Heart right ventricle (tissue), 16 donors: ENCODE measurements at regions not wholly inside any gene's neighbourhood (a gene's known extent, or its start where the extent isn't known, plus 50 kb on each side); places are given as distances from the start of the nearest gene placed in this dataset.

Experiments used
- ATAC-seq, 8 donors: fragments of 200-7000 bp; cut with Tn5 transposase; one replicate each; pipeline ENCODE4 v1.9.1; 2020; ENCODE audit warnings: mild to moderate bottlenecking in 8 of 8, moderate library complexity in 8 of 8, moderate number of reproducible peaks in 1 of 8
- DNase-seq, 2 donors: peaks; one replicate each; pipeline ENCODE4 v3.0.0-alpha.2; 2020
- H3K27ac ChIP-seq, 10 donors: fragments of 200-600 bp; sonication (generic) in 2 of 10; one replicate each; pipeline versions ENCODE4 v1.5.0 to v1.8.0; 2020 to 2022; ENCODE audit warnings: mild to moderate bottlenecking in 3 of 10
- H3K27me3 ChIP-seq, 7 donors: fragments of 200-600 bp; one replicate each; pipeline ENCODE4 v1.8.0; 2021 to 2022; ENCODE audit warnings: mild to moderate bottlenecking in 2 of 7
- H3K36me3 ChIP-seq, 9 donors: fragments of 200-600 bp; sonication (generic) in 1 of 9; one replicate each; pipeline versions ENCODE4 v1.5.0 to v1.8.0; 2020 to 2022; ENCODE audit warnings: mild to moderate bottlenecking in 2 of 9
- H3K4me1 ChIP-seq, 9 donors: fragments of 200-600 bp; sonication (generic) in 1 of 9; one replicate each; pipeline versions ENCODE4 v1.5.0 to v1.8.0; 2020 to 2022; ENCODE audit warnings: mild to moderate bottlenecking in 4 of 9
- H3K4me3 ChIP-seq, 10 donors: fragments of 200-600 bp; sonication (generic) in 2 of 10; one replicate each; pipeline versions ENCODE4 v1.5.0 to v1.8.0; 2020 to 2022; ENCODE audit warnings: mild to moderate bottlenecking in 7 of 10, moderate library complexity in 2 of 10
- H3K9me3 ChIP-seq, 11 donors: fragments of 200-600 bp in 10 of 11; sonication (generic) in 2 of 11; one replicate each; pipeline versions ENCODE4 v1.5.0 to v1.8.0; 2013 to 2022; ENCODE audit warnings: mild to moderate bottlenecking in 2 of 11, control low read depth in 1 of 11, moderate library complexity in 1 of 11
- CTCF ChIP-seq, 9 donors: fragments of 200-600 bp; sonication (generic) in 2 of 9; IDR thresholded peaks; one replicate each; pipeline versions ENCODE4 v1.5.0 to v1.8.0; 2021 to 2022; ENCODE audit warnings: antibody characterized with exemption in 9 of 9, mild to moderate bottlenecking in 5 of 9, moderate library complexity in 1 of 9
- WGBS, 2 donors: extraction: QIAGEN DNeasy Blood & Tissue Kit; methylation state at CpG; one replicate each; pipeline ENCODE4 v1.1.7; 2013; ENCODE audit warnings: inconsistent platforms in 1 of 2; 5-methylcytosine and 5-hydroxymethylcytosine counted together
- intact Hi-C, 10 donors: fragments of 100-400 bp; cut with DNase I; formaldehyde crosslinking; loops; one replicate each; pipeline versions ENCODE4 v1.11.1 to v1.14.2; 2022
- donor health status: Arrhythmogenic right ventricular cardiomyopathy.
- donor health status: ischemic (EF 13 %, LVEDD 7.1; RV severe dilation, severe dysfunction).
- donor health status: healthy with polysubstance abuse.
- donor health status: DM: no; HTN: yes; CAD: no.
- donor health status: DM: no; HTN: no; CAD: no.
- donor health status: ischemic (EF 25% LVEDD 6.9; RV normal size, moderate dysfunction).
- donor health status: ischemic (EF 25% LVEDD 5.7; RV mildly dilated, moderate dysfunction).
- donor health status: healthy.
- donor health status: DM: yes; HTN: yes; CAD: no.
- donor health status: Ischemic cardiomyopathy.
- donor health status: ischemic (EF 35%, LVEDD 5.7; RV mildly dilated, moderate dysfunction).
- donor health status: nonischemic (EF 11% LVEDD 7.7; RV severe dilation, severe dysfunction).
- donor health status: DM: yes; HTN: yes; CAD: no.
- donor health status: PGD.
- donor health status: ischemic (EF 29% LVEDD 5.4; RV normal size, mild dysfunction).
- donor health status: nonischemic (EF 23%, LVEDD 6.1; RV moderate dilation, normal function).

- Histone ChIP-seq H3K4me1 (no peaks in the 10 kb centered on the region), H3K36me3 (no peaks in the 10 kb centered on the region), H3K27ac (no peak overlapping the region), H3K4me3 (no peak overlapping the region), H3K9me3 (no peaks in the 10 kb centered on the region), H3K27me3 (no peaks in the 10 kb centered on the region)
- TF ChIP-seq CTCF (IDR thresholded peaks at IDR 0.05), result no peak
- WGBS, 2 donors, result 71% methylated on average over 8 of the region's 8 CpGs
- intact Hi-C loops, result no loop called here
- no peak for DNase-seq
- ATAC-seq, result no peak
Observed at GRCh38 chr12:95408201-95408600, 65.8 kb upstream of the METAP2 start.

GRCh38 chr12:95411057-95411456 lies 62.9 kb upstream of the METAP2 start:
- Histone ChIP-seq H3K4me3 (no peak overlapping the region), H3K9me3 (no peaks in the 10 kb centered on the region), H3K27me3 (no peaks in the 10 kb centered on the region), H3K27ac (no peak overlapping the region), H3K4me1 (no peaks in the 10 kb centered on the region), H3K36me3 (no peaks in the 10 kb centered on the region)
- ATAC-seq (no peak), DNase-seq (no peak)
- no peak for TF ChIP-seq CTCF (IDR thresholded peaks at IDR 0.05)
- WGBS, 2 donors, result 95 to 96% methylated on average over 3 of the region's 3 CpGs
- intact Hi-C loops, result no loop called here

- Histone ChIP-seq H3K27me3 (no peaks in the 10 kb centered on the region), H3K36me3 (no peaks in the 10 kb centered on the region), H3K9me3 (no peaks in the 10 kb centered on the region), H3K4me1 (no peaks in the 10 kb centered on the region), H3K27ac (no peak overlapping the region), H3K4me3 (no peak overlapping the region)
- intact Hi-C loops, result no loop called here
- DNase-seq (no peak), ATAC-seq (no peak)
- TF ChIP-seq CTCF (IDR thresholded peaks at IDR 0.05), result no peak
- WGBS, 2 donors, result 77 to 80% methylated on average over 3 of the region's 3 CpGs
Observed at GRCh38 chr12:95411466-95411865, 62.5 kb upstream of the METAP2 start.

GRCh38 chr12:95412482-95413311 lies 61.3 kb upstream of the METAP2 start:
- Histone ChIP-seq H3K36me3 (no peaks in the 10 kb centered on the region), H3K4me1 (peaks cover 0 to 7% (median 0%) of the 10 kb centered on the region in 9 donors), H3K27me3 (no peaks in the 10 kb centered on the region), H3K27ac (no peak overlapping the region), H3K4me3 (no peak overlapping the region), H3K9me3 (no peaks in the 10 kb centered on the region)
- ATAC-seq (no peak), DNase-seq (no peak)
- no peak for TF ChIP-seq CTCF (IDR thresholded peaks at IDR 0.05)
- intact Hi-C loops, result no loop called here
- 61 to 81% methylated on average over 4 of the region's 4 CpGs for WGBS, 2 donors
